ENCODE measurements at regions not wholly inside any gene's neighbourhood (a gene's known extent, or its start where the extent isn't known, plus 50 kb on each side); places are given as distances from the start of the nearest gene placed in this dataset.
"Not testable (repeated sequence)": the region's sequence is repeated elsewhere in the genome, so short reads cannot be mapped to it uniquely, and the experiment has no call there.

GRCh38 chr7:156014201-156014600 is 201.9 kb upstream of the SHH start:
- ATAC-seq = peak; percentile 40

GRCh38 chr7:156012412-156012811 is 200.1 kb upstream of the SHH start:
- DNase-seq = no peak
- ATAC-seq = no peak

More at GRCh38 chr7:156014201-156014600, 201.9 kb upstream of the SHH start:
- DNase-seq = no peak

GRCh38 chr7:156009569-156009968 is 197.3 kb upstream of the SHH start:
- ATAC-seq (no peak), DNase-seq (no peak)

- not testable (repeated sequence) for ATAC-seq, DNase-seq
These were observed 194.6 kb upstream of the SHH start for GRCh38 chr7:156006876-156007275.

GRCh38 chr7:156006024-156006423 is 193.8 kb upstream of the SHH start:
- no peak for ATAC-seq
- no peak for DNase-seq

- no peak for ATAC-seq
- DNase-seq = no peak
These were observed 193.0 kb upstream of the SHH start for GRCh38 chr7:156005202-156005691.

- ATAC-seq = no peak
- DNase-seq = no peak
These were observed 192.3 kb upstream of the SHH start for GRCh38 chr7:156004265-156005201.

- DNase-seq (no peak), ATAC-seq (no peak)
These were observed 191.2 kb upstream of the SHH start for GRCh38 chr7:156003220-156004162.

- peak; percentile 23 for DNase-seq
These were observed 190.3 kb upstream of the SHH start for GRCh38 chr7:156002362-156003066.

GRCh38 chr7:156001496-156002260 is 189.4 kb upstream of the SHH start:
- no peak for DNase-seq
- ATAC-seq = no peak

More at GRCh38 chr7:156002362-156003066, 190.3 kb upstream of the SHH start:
- peak; percentile 29 for ATAC-seq

GRCh38 chr7:156000601-156001396 is 188.5 kb upstream of the SHH start:
- ATAC-seq (peak; percentile 55), DNase-seq (peak; percentile 26)

- ATAC-seq (no peak), DNase-seq (no peak)
These were observed 187.6 kb upstream of the SHH start for GRCh38 chr7:155999631-156000489.

- ATAC-seq = no peak
- DNase-seq = no peak
These were observed 186.7 kb upstream of the SHH start for GRCh38 chr7:155998766-155999630.

- DNase-seq = peak; percentile 74
- peak; percentile 12 for ATAC-seq
These were observed 186.0 kb upstream of the SHH start for GRCh38 chr7:155998328-155998691.

GRCh38 chr7:155997431-155998327 is 185.4 kb upstream of the SHH start:
- ATAC-seq (peak; percentile 47), DNase-seq (peak; percentile 31)

- no peak for DNase-seq
- no peak for ATAC-seq
These were observed 184.5 kb upstream of the SHH start for GRCh38 chr7:155996718-155997280.

- DNase-seq = no peak
- no peak for ATAC-seq
These were observed 182.9 kb upstream of the SHH start for GRCh38 chr7:155995183-155995612.

Measured in stimulated activated naive CD8-positive, alpha-beta T cell treated with anti-CD3 and anti-CD28 coated beads, Interleukin-15, Interleukin-2, amounts not matched to agents 100 U/mL and 50 U/mL, for 24 hours (primary cell).